ENCODE measurements at regions not wholly inside any gene's neighbourhood (a gene's known extent, or its start where the extent isn't known, plus 50 kb on each side); places are given as distances from the start of the nearest gene placed in this dataset.

GRCh38 chr1:116287341-116288200 is 85.5 kb upstream of the ATP1A1 start:
- no peak for DNase-seq
- H3K4me1 ChIP-seq: no peaks in the 10 kb centered on the region
- intact Hi-C loops (cut with DNase I; ENCODE audit: low total_unique reads): no loop called here
- 66 to 74% methylated on average over 5 of the region's 5 CpGs for WGBS, 2 donors
- TF ChIP-seq POLR2A (IDR thresholded peaks at IDR 0.05): no peak
- H3K36me3 ChIP-seq (ENCODE audit: low read depth, missing control alignments): no peaks in the 10 kb centered on the region
- H3K4me3 ChIP-seq: no peak overlapping the region
- H3K27ac ChIP-seq: no peak overlapping the region
- no peaks in the 10 kb centered on the region for H3K9me3 ChIP-seq
- no peaks in the 10 kb centered on the region for H3K27me3 ChIP-seq

GRCh38 chr1:116288201-116288598 is 84.8 kb upstream of the ATP1A1 start:
- Histone ChIP-seq H3K27ac (no peak overlapping the region), H3K4me3 (no peak overlapping the region), H3K36me3 (ENCODE audit: low read depth, missing control alignments) (no peaks in the 10 kb centered on the region), H3K4me1 (no peaks in the 10 kb centered on the region), H3K9me3 (no peaks in the 10 kb centered on the region), H3K27me3 (no peaks in the 10 kb centered on the region)
- intact Hi-C loops (cut with DNase I; ENCODE audit: low total_unique reads): no loop called here
- DNase-seq: no peak
- WGBS, 2 donors: 77 to 79% methylated on average over 2 of the region's 2 CpGs
- no peak for TF ChIP-seq POLR2A (IDR thresholded peaks at IDR 0.05)
- TF ChIP-seq CTCF (IDR thresholded peaks at IDR 0.05): no peak

GRCh38 chr1:116289193-116289592 is 83.9 kb upstream of the ATP1A1 start:
- H3K27me3 ChIP-seq: no peaks in the 10 kb centered on the region
- no peaks in the 10 kb centered on the region for H3K4me1 ChIP-seq
- H3K9me3 ChIP-seq: no peaks in the 10 kb centered on the region
- DNase-seq: no peak
- no peak overlapping the region for H3K27ac ChIP-seq
- H3K4me3 ChIP-seq: no peak overlapping the region
- 95 to 100% methylated on average over 2 of the region's 2 CpGs for WGBS, 2 donors
- TF ChIP-seq POLR2A (IDR thresholded peaks at IDR 0.05): no peak
- TF ChIP-seq CTCF (IDR thresholded peaks at IDR 0.05): no peak
- no peaks in the 10 kb centered on the region for H3K36me3 ChIP-seq (ENCODE audit: low read depth, missing control alignments)
- intact Hi-C loops (cut with DNase I; ENCODE audit: low total_unique reads): no loop called here

GRCh38 chr1:116290085-116290705 is 82.8 kb upstream of the ATP1A1 start:
- Histone ChIP-seq H3K9me3 (no peaks in the 10 kb centered on the region), H3K27ac (no peak overlapping the region), H3K36me3 (ENCODE audit: low read depth, missing control alignments) (no peaks in the 10 kb centered on the region), H3K27me3 (no peaks in the 10 kb centered on the region), H3K4me1 (no peaks in the 10 kb centered on the region), H3K4me3 (no peak overlapping the region)
- intact Hi-C loops (cut with DNase I; ENCODE audit: low total_unique reads): no loop called here
- 88 to 89% methylated on average over 3 of the region's 3 CpGs for WGBS, 2 donors
- TF ChIP-seq POLR2A (IDR thresholded peaks at IDR 0.05) (no peak), CTCF (IDR thresholded peaks at IDR 0.05) (no peak)
- DNase-seq: no peak

- intact Hi-C loops (cut with DNase I; ENCODE audit: low total_unique reads): no loop called here
- 68 to 77% methylated on average over 2 of the region's 2 CpGs for WGBS, 2 donors
- TF ChIP-seq CTCF (IDR thresholded peaks at IDR 0.05) (no peak), POLR2A (IDR thresholded peaks at IDR 0.05) (no peak)
- no peak overlapping the region for H3K27ac ChIP-seq
- H3K4me3 ChIP-seq: no peak overlapping the region
- no peaks in the 10 kb centered on the region for H3K4me1 ChIP-seq
- no peaks in the 10 kb centered on the region for H3K9me3 ChIP-seq
- no peaks in the 10 kb centered on the region for H3K36me3 ChIP-seq (ENCODE audit: low read depth, missing control alignments)
- no peaks in the 10 kb centered on the region for H3K27me3 ChIP-seq
- no peak for DNase-seq
These were observed 82.0 kb upstream of the ATP1A1 start for GRCh38 chr1:116291024-116291423.

Measured in testis (tissue), 2 donors.